GM18520 (cell line): ENCODE measurements at regions not wholly inside any gene's neighbourhood (a gene's known extent, or its start where the extent isn't known, plus 50 kb on each side); places are given as distances from the start of the nearest gene placed in this dataset.

ENCODE experiments used
- ATAC-seq: cut with Tn5 transposase; IDR thresholded peaks from one replicate; pipeline ENCODE4 v1.9.1; 2021; ENCODE audit not compliant: unreplicated experiment

GRCh38 chr4:20626326-20627005 is 73.8 kb upstream of the PACRGL start:
- ATAC-seq: no peak

- ATAC-seq: no peak
These were observed 72.4 kb upstream of the PACRGL start for GRCh38 chr4:20627866-20628265.

- no peak for ATAC-seq
These were observed 70.8 kb upstream of the PACRGL start for GRCh38 chr4:20629186-20630106.

GRCh38 chr4:20638825-20639224 is 61.4 kb upstream of the PACRGL start:
- ATAC-seq: no peak

GRCh38 chr4:20639346-20639745 is 60.9 kb upstream of the PACRGL start:
- ATAC-seq: no peak

GRCh38 chr4:20640989-20641388 is 59.3 kb upstream of the PACRGL start:
- ATAC-seq: no peak

- no peak for ATAC-seq
These were observed 58.3 kb upstream of the PACRGL start for GRCh38 chr4:20641976-20642375.

- no peak for ATAC-seq
These were observed 56.6 kb upstream of the PACRGL start for GRCh38 chr4:20643631-20644030.

- no peak for ATAC-seq
These were observed 55.0 kb upstream of the PACRGL start for GRCh38 chr4:20645236-20645635.

- no peak for ATAC-seq
These were observed 54.0 kb upstream of the PACRGL start for GRCh38 chr4:20646287-20646686.
